GM23248 (cell line): ENCODE measurements at regions not wholly inside any gene's neighbourhood (a gene's known extent, or its start where the extent isn't known, plus 50 kb on each side); places are given as distances from the start of the nearest gene placed in this dataset.

ENCODE experiments used
- DNase-seq: peaks from one replicate; pipeline ENCODE4 v3.0.0-alpha.2; 2015
- H2AFZ ChIP-seq: fragments of 200-600 bp; sonication (generic); 2 replicates; pipeline ENCODE4 v1.6.1; 2016; ENCODE audit warnings: antibody characterized with exemption
- H3F3A ChIP-seq: fragments of 200-600 bp; sonication (generic); 2 replicates; pipeline ENCODE4 v1.6.1; 2016; ENCODE audit warnings: mild to moderate bottlenecking, antibody characterized with exemption, mixed run types; ENCODE audit not compliant: insufficient read depth
- H3K27ac ChIP-seq: fragments of 200-600 bp; sonication (generic); 2 replicates; pipeline ENCODE4 v1.5.1; 2016; ENCODE audit warnings: mild to moderate bottlenecking
- H3K27me3 ChIP-seq: fragments of 200-600 bp; sonication (generic); replicated peaks from 2 replicates; pipeline ENCODE4 v1.6.1; 2016; ENCODE audit warnings: mild to moderate bottlenecking; ENCODE audit not compliant: insufficient read depth
- H3K36me3 ChIP-seq: fragments of 200-600 bp; sonication (generic); 2 replicates; pipeline ENCODE4 v1.6.1; 2016; ENCODE audit warnings: low read depth, mild to moderate bottlenecking
- H3K4me1 ChIP-seq: fragments of 200-600 bp; sonication (generic); 2 replicates; pipeline ENCODE4 v1.6.1; 2016; ENCODE audit warnings: mild to moderate bottlenecking; ENCODE audit not compliant: insufficient read depth
- H3K4me2 ChIP-seq: fragments of 200-600 bp; sonication (generic); one replicate; pipeline ENCODE4 v1.6.1; 2016; ENCODE audit warnings: mild to moderate bottlenecking; ENCODE audit not compliant: unreplicated experiment
- H3K4me3 ChIP-seq: fragments of 200-600 bp; sonication (generic); 2 replicates; pipeline ENCODE4 v1.5.1; 2016; ENCODE audit warnings: mild to moderate bottlenecking
- H3K79me2 ChIP-seq: fragments of 200-600 bp; sonication (generic); 2 replicates; pipeline ENCODE4 v1.6.1; 2016; ENCODE audit warnings: mild to moderate bottlenecking; ENCODE audit not compliant: insufficient read depth
- H3K9ac ChIP-seq: fragments of 200-600 bp; sonication (generic); 2 replicates; pipeline ENCODE4 v1.6.1; 2016; ENCODE audit warnings: mild to moderate bottlenecking
- H3K9me2 ChIP-seq: fragments of 200-600 bp; sonication (generic); 2 replicates; pipeline ENCODE4 v1.6.1; 2016; ENCODE audit warnings: mixed run types, mild to moderate bottlenecking, moderate library complexity; ENCODE audit not compliant: insufficient read depth
- H3K9me3 ChIP-seq: fragments of 200-600 bp; sonication (generic); one replicate; pipeline ENCODE4 v1.6.1; 2017; ENCODE audit warnings: low read depth
- H4K20me1 ChIP-seq: fragments of 200-600 bp; sonication (generic); 2 replicates; pipeline ENCODE4 v1.6.0; 2016; ENCODE audit not compliant: insufficient read depth
- EZH2 ChIP-seq: fragments of 200-600 bp; sonication (generic); IDR thresholded peaks from 2 replicates; pipeline ENCODE4 v1.6.1; 2018; ENCODE audit warnings: antibody characterized with exemption, mild to moderate bottlenecking; ENCODE audit not compliant: insufficient read depth, poor library complexity, severe bottlenecking
- EZH2phosphoT487 ChIP-seq: fragments of 200-600 bp; sonication (generic); IDR thresholded peaks from 2 replicates; pipeline ENCODE4 v1.6.1; 2018; ENCODE audit warnings: antibody characterized with exemption, moderate library complexity, mild to moderate bottlenecking, low read depth; ENCODE audit not compliant: insufficient read depth
- WGBS, 2 experiments: methylation state at CpG; one replicate each; pipeline ENCODE4 v1.1.6; 2015 to 2017; ENCODE audit warnings: low lambda C conversion rate in 2 of 2, low coverage in 1 of 2; ENCODE audit errors: missing lambda C conversion rate in 2 of 2; 5-methylcytosine and 5-hydroxymethylcytosine counted together
- in situ Hi-C: fragments of 300-500 bp; cut with MboI; formaldehyde crosslinking; loops from 2 replicates; pipeline ENCODE4 v1.15.0; 2020

DNA sequence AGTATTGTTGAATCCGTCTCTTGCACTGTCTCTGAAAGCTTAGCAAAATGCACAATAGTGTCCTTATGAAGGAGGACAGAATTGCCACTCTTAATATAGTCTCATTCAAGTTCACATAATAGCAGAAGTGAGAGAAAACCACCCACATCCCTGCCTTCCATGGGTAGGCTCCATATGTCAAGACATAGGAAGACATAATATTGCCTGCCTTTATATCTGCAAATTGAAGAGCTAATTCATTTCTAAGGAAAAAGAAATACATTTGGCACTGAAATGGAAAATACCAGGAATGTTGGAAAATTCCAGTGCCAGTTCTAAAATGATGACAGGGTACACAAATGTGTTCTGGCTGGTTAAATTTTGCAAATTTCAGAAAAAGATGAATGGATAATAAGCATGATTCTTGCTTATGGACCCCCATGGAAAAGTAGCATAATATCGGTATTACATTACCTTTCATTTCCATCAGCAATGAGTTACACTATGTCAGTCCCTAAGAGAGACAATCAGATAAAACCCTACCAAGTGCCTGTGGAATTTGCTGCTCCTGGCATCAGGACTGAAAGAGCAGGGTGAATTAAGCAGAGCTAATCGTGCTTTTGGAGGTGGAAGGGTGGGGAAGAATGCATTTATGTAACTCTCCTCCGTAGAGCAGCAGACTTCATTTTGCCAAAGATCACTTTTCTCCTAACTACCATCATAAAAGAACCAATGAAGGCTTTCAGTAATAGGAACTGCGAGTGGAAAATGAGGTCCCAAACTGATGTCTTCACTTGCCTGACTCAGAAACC lies 312.6 kb downstream of the FGFR2 start:
- H3K79me2 ChIP-seq = no peaks in the 10 kb centered on the region
- H3K27me3 ChIP-seq = no peaks in the 10 kb centered on the region
- no peaks in the 10 kb centered on the region for H3K9me3 ChIP-seq
- no peaks in the 10 kb centered on the region for H3K4me1 ChIP-seq
- H3K4me3 ChIP-seq = no peak overlapping the region
- H4K20me1 ChIP-seq = no peaks in the 10 kb centered on the region
- H3K9me2 ChIP-seq = no peaks in the 10 kb centered on the region
- no peak for DNase-seq
- WGBS, 2 experiments = 16% methylated on average over 5 of the region's 5 CpGs
- no peak for TF ChIP-seq EZH2phosphoT487
- H2AFZ ChIP-seq = no peak overlapping the region
- no peak overlapping the region for H3K9ac ChIP-seq
- no peak overlapping the region for H3K4me2 ChIP-seq
- no peak overlapping the region for H3K27ac ChIP-seq
- no peaks in the 10 kb centered on the region for H3K36me3 ChIP-seq
- H3F3A ChIP-seq = no peaks in the 10 kb centered on the region
- in situ Hi-C loops = no loop called here

DNA sequence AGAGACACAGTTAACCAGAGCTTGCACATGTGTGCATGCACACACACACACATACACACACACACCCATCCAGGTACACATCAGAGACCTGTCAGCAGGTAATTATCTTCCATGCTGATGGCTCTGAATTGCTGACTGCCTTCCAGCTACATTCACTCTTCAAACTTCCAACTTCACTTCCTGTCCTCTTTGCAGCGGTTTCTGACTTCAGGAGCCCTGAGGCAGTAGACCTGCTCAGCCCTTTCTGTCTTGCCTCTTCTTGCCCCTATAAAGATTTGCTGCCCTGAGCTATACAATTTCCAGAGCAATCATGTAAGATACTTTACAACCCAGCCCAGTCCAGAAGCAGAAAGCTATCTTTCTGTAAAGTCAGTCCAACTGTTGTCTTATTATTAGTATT lies 310.2 kb downstream of the FGFR2 start:
- no peak overlapping the region for H3K4me2 ChIP-seq
- H3K36me3 ChIP-seq = no peaks in the 10 kb centered on the region
- in situ Hi-C loops = no loop called here
- no peak overlapping the region for H3K9ac ChIP-seq
- no peak overlapping the region for H3K4me3 ChIP-seq
- no peak overlapping the region for H3K27ac ChIP-seq
- no peak overlapping the region for H2AFZ ChIP-seq
- WGBS, 2 experiments = 7 to 13% methylated on average over 1 of the region's 1 CpG
- DNase-seq = no peak
- H3K27me3 ChIP-seq = no peaks in the 10 kb centered on the region
- H3K9me2 ChIP-seq = no peaks in the 10 kb centered on the region
- H3F3A ChIP-seq = no peaks in the 10 kb centered on the region
- TF ChIP-seq EZH2phosphoT487 (no peak), EZH2 (no peak)
- no peaks in the 10 kb centered on the region for H3K4me1 ChIP-seq
- H3K79me2 ChIP-seq = no peaks in the 10 kb centered on the region
- H3K9me3 ChIP-seq = no peaks in the 10 kb centered on the region
- no peaks in the 10 kb centered on the region for H4K20me1 ChIP-seq

DNA sequence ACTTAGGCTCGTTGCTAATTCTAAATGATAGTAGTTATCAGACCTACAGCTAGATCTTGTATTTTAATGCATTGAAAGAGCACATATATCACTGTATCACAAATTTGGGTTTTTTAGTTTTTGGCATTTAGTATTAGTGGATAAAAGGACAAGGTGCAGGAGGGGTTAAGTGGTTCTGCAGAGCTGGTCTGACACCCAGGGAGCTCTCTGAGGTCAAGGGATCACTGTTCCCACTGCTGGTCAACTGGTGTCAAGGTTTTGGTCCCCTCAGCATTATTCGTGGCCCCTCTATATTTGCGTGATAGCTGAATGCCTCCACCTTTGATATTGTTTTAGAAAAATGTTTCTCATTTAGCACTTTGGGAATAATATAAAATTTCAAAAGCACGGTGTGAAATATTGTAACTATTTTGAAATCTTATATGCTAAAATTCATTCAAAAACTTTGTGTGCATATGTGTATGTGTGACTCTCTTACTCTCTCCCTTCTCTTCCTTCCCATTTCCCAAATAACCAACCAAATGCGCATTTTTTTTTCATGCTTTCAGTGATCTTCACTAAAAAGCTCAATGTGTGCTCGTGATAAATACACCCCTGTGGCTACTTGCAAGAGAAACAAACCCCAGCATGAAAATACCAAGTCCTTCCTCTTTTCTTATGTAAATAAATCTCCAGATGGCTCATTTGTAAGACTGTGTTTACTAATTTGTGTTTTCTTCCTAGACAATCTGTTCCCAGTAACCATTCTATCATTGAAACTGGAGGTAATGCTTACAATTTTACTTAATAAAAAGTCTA lies 309.2 kb downstream of the FGFR2 start:
- no peaks in the 10 kb centered on the region for H3K9me3 ChIP-seq
- no peaks in the 10 kb centered on the region for H4K20me1 ChIP-seq
- in situ Hi-C loops = no loop called here
- H3K4me1 ChIP-seq = no peaks in the 10 kb centered on the region
- no peaks in the 10 kb centered on the region for H3K9me2 ChIP-seq
- H3K79me2 ChIP-seq = no peaks in the 10 kb centered on the region
- no peak for TF ChIP-seq EZH2
- TF ChIP-seq EZH2phosphoT487 = no peak
- WGBS, 2 experiments = 26 to 28% methylated on average over 6 of the region's 6 CpGs
- DNase-seq = no peak
- H3K27ac ChIP-seq = no peak overlapping the region
- H3K27me3 ChIP-seq = no peaks in the 10 kb centered on the region
- no peak overlapping the region for H3K4me2 ChIP-seq
- H3K4me3 ChIP-seq = no peak overlapping the region
- no peaks in the 10 kb centered on the region for H3F3A ChIP-seq
- no peak overlapping the region for H2AFZ ChIP-seq
- no peaks in the 10 kb centered on the region for H3K36me3 ChIP-seq
- H3K9ac ChIP-seq = no peak overlapping the region

DNA sequence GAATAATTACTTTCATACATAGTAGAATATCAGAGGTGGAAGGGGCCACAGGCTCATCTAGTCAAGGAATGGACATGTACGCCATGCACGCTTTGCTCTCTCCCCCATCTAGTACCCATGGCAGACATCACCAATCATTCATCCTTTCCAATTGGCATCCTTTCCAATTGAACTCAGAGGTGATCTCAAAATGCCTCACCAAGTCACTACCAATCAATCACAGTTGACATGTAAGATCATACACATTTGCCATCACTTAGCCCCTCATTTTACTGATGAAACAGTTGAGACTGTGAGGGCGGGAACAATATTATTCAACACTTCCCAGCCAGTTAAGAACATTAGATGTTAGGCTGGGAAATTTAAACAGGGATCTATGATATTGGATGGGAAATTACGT lies 308.4 kb downstream of the FGFR2 start:
- Histone ChIP-seq H3K4me1 (no peaks in the 10 kb centered on the region), H3K27me3 (no peaks in the 10 kb centered on the region), H2AFZ (no peak overlapping the region), H3K4me3 (no peak overlapping the region), H3K4me2 (no peak overlapping the region), H3F3A (no peaks in the 10 kb centered on the region), H3K9me3 (no peaks in the 10 kb centered on the region), H3K9ac (no peak overlapping the region), H3K9me2 (no peaks in the 10 kb centered on the region), H3K27ac (no peak overlapping the region), H3K36me3 (no peaks in the 10 kb centered on the region), H4K20me1 (no peaks in the 10 kb centered on the region), H3K79me2 (no peaks in the 10 kb centered on the region)
- no peak for DNase-seq
- TF ChIP-seq EZH2phosphoT487 = no peak
- TF ChIP-seq EZH2 = no peak
- in situ Hi-C loops = no loop called here
- WGBS, 2 experiments = 43 to 46% methylated on average over 4 of the region's 4 CpGs
